HepG2 (cell line): ENCODE measurements at regions not wholly inside any gene's neighbourhood (a gene's known extent, or its start where the extent isn't known, plus 50 kb on each side); places are given as distances from the start of the nearest gene placed in this dataset.

Experiments used
- ATAC-seq: fragments of 200-7000 bp; cut with Tn5 transposase; 3 replicates; pipeline ENCODE4 v1.9.1; 2020; ENCODE audit warnings: mild to moderate bottlenecking, moderate library complexity
- BruUV-seq: library from RNA; stranded (reverse); fragments of 400-500 nt; replicated peaks from 2 replicates; lab custom pipeline; 2021; lab: Mats Ljungman, UMichigan
- CTCF ChIA-PET: fragments of 300-600 bp; formaldehyde crosslinking; extraction: SDS; loops from one replicate; lab custom pipeline; 2021; ENCODE audit warnings: low total read pairs, inconsistent platforms, low intra/inter-chr PET ratio; lab: Yijun Ruan, JAX
- POLR2A ChIA-PET: fragments of 350-600 bp; sonication (Branson Sonifier 250); formaldehyde crosslinking; loops from one replicate; lab custom pipeline; 2020; ENCODE audit warnings: antibody characterized with exemption, inconsistent platforms; lab: Yijun Ruan, JAX
- DNase-seq: peaks from one replicate; pipeline ENCODE4 v3.0.0-alpha.2; 2015; ENCODE audit warnings: low spot score
- FAIRE-seq: peaks from 3 replicates; lab custom pipeline; 2011; peaks lifted over from hg19 to GRCh38; lab: Jason Lieb, UNC
- H2AFZ ChIP-seq: one replicate; pipeline ENCODE4 v1.6.1; 2011; ENCODE audit warnings: low read length, inconsistent platforms
- H3K27ac ChIP-seq: fragments of 300-600 bp; 3 replicates; pipeline ENCODE4 v1.8.0; 2011; ENCODE audit warnings: mixed run types, mild to moderate bottlenecking, mixed read lengths, low read length, inconsistent platforms; ENCODE audit not compliant: insufficient read depth; ENCODE audit errors: extremely low read length
- H3K27me3 ChIP-seq, 2 experiments: fragments of 200-600 bp in 1 of 2; 2 replicates in 1 of 2; 3 replicates in 1 of 2; pipeline versions ENCODE4 v1.6.0 to v1.8.0; 2011; ENCODE audit warnings: low read length in 2 of 2, mild to moderate bottlenecking in 2 of 2, moderate library complexity in 2 of 2, inconsistent platforms in 1 of 2; ENCODE audit not compliant: insufficient read depth in 2 of 2, control insufficient read depth in 1 of 2
- H3K36me3 ChIP-seq, 2 experiments: fragments of 200-600 bp in 1 of 2; replicated peaks in 1 of 2; 2 replicates in 1 of 2; 3 replicates in 1 of 2; pipeline versions ENCODE4 v1.5.1 to v1.8.0; 2011; ENCODE audit warnings: low read length in 2 of 2, inconsistent platforms in 1 of 2; ENCODE audit not compliant: insufficient read depth in 2 of 2, control insufficient read depth in 1 of 2
- H3K4me1 ChIP-seq: 2 replicates; pipeline ENCODE4 v1.5.1; 2012; ENCODE audit warnings: low read length, inconsistent platforms; ENCODE audit not compliant: insufficient read depth
- H3K4me2 ChIP-seq: 2 replicates; pipeline ENCODE4 v1.6.0; 2011; ENCODE audit warnings: low read depth, low read length, inconsistent platforms
- H3K4me3 ChIP-seq, 3 experiments: fragments of 200-600 bp in 1 of 3; sonication (generic), shearing (Covaris generic) in 1 of 3; replicated peaks in 1 of 3; 2 replicates each; pipeline ENCODE4 v1.5.1; 2011 to 2016; ENCODE audit warnings: low read length in 3 of 3, inconsistent platforms in 2 of 3, low read depth in 2 of 3, mild to moderate bottlenecking in 2 of 3, control low read depth in 1 of 3, mixed read lengths in 1 of 3; ENCODE audit not compliant: insufficient read depth in 1 of 3
- H3K79me2 ChIP-seq: one replicate; pipeline ENCODE4 v1.6.1; 2011; ENCODE audit warnings: low read length, inconsistent platforms; ENCODE audit not compliant: insufficient read depth
- H3K9ac ChIP-seq: 2 replicates; pipeline ENCODE4 v1.6.0; 2011; ENCODE audit warnings: mild to moderate bottlenecking, low read depth, low read length, inconsistent platforms; ENCODE audit not compliant: insufficient read depth
- H3K9me3 ChIP-seq: 2 replicates; pipeline ENCODE4 v1.5.1; 2012; ENCODE audit warnings: mild to moderate bottlenecking, low read length
- H4K20me1 ChIP-seq: 2 replicates; pipeline ENCODE4 v1.6.0; 2011; ENCODE audit warnings: inconsistent platforms, mild to moderate bottlenecking, low read length, moderate library complexity; ENCODE audit not compliant: insufficient read depth
- AGO1 ChIP-seq: fragments of 200-400 bp; formaldehyde crosslinking; IDR thresholded peaks from 2 replicates; pipeline ENCODE4 v1.6.1; 2017; ENCODE audit warnings: mild to moderate bottlenecking, low read depth, low read length, moderate library complexity; ENCODE audit not compliant: poor library complexity, severe bottlenecking
- FLYWCH1 ChIP-seq: sonication (generic); formaldehyde crosslinking; IDR thresholded peaks from 2 replicates; pipeline ENCODE4 v1.8.1; 2023; ENCODE audit warnings: mild to moderate bottlenecking, missing genetic modification reagents
- GABPB1 ChIP-seq: IDR thresholded peaks from 2 replicates; pipeline ENCODE4 v1.6.1; 2016; ENCODE audit warnings: mild to moderate bottlenecking, missing genetic modification reagents, moderate library complexity, missing compliant biosample characterization
- KLF15 ChIP-seq: sonication (generic); formaldehyde crosslinking; IDR thresholded peaks from 2 replicates; pipeline ENCODE4 v1.8.1; 2023; ENCODE audit warnings: borderline replicate concordance, mild to moderate bottlenecking, inconsistent platforms, missing genetic modification reagents, mixed read lengths
- LCORL ChIP-seq, 2 experiments: fragments of 450-650 bp in 1 of 2; sonication (generic) in 1 of 2; formaldehyde crosslinking in 1 of 2; IDR thresholded peaks; 2 replicates each; pipeline versions ENCODE4 v1.5.0 to v1.6.1; 2017 to 2020; ENCODE audit warnings: antibody characterized with exemption in 1 of 2, missing genetic modification reagents in 1 of 2
- NCOA2 ChIP-seq: sonication (generic); formaldehyde crosslinking; IDR thresholded peaks from 2 replicates; pipeline ENCODE4 v1.8.0; 2022; ENCODE audit warnings: inconsistent platforms
- RXRA ChIP-seq: sonication (generic); formaldehyde crosslinking; IDR thresholded peaks from 2 replicates; pipeline ENCODE4 v1.5.1; 2020; ENCODE audit warnings: missing genetic modification reagents
- U2AF2 ChIP-seq: fragments of 200-400 bp; formaldehyde crosslinking; IDR thresholded peaks from 2 replicates; pipeline ENCODE4 v1.6.1; 2017; ENCODE audit warnings: low read depth, mild to moderate bottlenecking, low read length
- ZBTB21 ChIP-seq: sonication (generic); formaldehyde crosslinking; IDR thresholded peaks from 2 replicates; pipeline ENCODE4 v1.4.0; 2020; ENCODE audit warnings: missing genetic modification reagents
- ZNF333 ChIP-seq: sonication (generic); formaldehyde crosslinking; IDR thresholded peaks from 2 replicates; pipeline ENCODE4 v1.4.0; 2020; ENCODE audit warnings: mild to moderate bottlenecking, missing genetic modification reagents, borderline replicate concordance
- ZNF746 ChIP-seq: sonication (generic); formaldehyde crosslinking; IDR thresholded peaks from 2 replicates; pipeline ENCODE4 v1.8.0; 2022; ENCODE audit warnings: mild to moderate bottlenecking, missing genetic modification reagents
- ZSCAN20 ChIP-seq: sonication (generic); formaldehyde crosslinking; IDR thresholded peaks from 2 replicates; pipeline ENCODE4 v1.4.0; 2020; ENCODE audit warnings: missing genetic modification reagents, mild to moderate bottlenecking, borderline replicate concordance
- WGBS: methylation state at CpG from one replicate; pipeline ENCODE4 v1.1.6; 2017; ENCODE audit warnings: low lambda C conversion rate; 5-methylcytosine and 5-hydroxymethylcytosine counted together
- in situ Hi-C: cut with HindIII; loops from 2 replicates; pipeline ENCODE4 v1.10.0; 2017; ENCODE audit warnings: low pct_unique_long_range_greater_than_20kb; ENCODE audit not compliant: extremely low pct_ligation_motif_present
- intact Hi-C: fragments of 100-400 bp; cut with micrococcal nuclease; formaldehyde crosslinking; loops from one replicate; pipeline ENCODE4 v1.10.0; 2022; ENCODE audit not compliant: unreplicated experiment
- TF ChIP-seq, protein P1 (sequence below): sonication (generic); formaldehyde crosslinking; IDR thresholded peaks from 2 replicates; pipeline ENCODE4 v1.4.0; 2020; ENCODE audit warnings: missing genetic modification reagents, low read depth, mild to moderate bottlenecking, borderline replicate concordance
- TF ChIP-seq, protein P2 (sequence below), 2 experiments: fragments of 450-650 bp in 1 of 2; sonication (generic) in 1 of 2; formaldehyde crosslinking; IDR thresholded peaks; 2 replicates each; pipeline versions ENCODE4 v1.5.0 to v1.8.0; 2020 to 2022; ENCODE audit warnings: mild to moderate bottlenecking in 1 of 2, missing genetic modification reagents in 1 of 2
- TF ChIP-seq, protein P3 (sequence below): IDR thresholded peaks from 2 replicates; pipeline ENCODE4 v1.6.1; 2012; ENCODE audit warnings: low read length, improper control_type of control experiment
- TF ChIP-seq, protein P4 (sequence below): sonication (generic); formaldehyde crosslinking; conservative IDR thresholded peaks from 2 replicates; pipeline ENCODE4 v1.5.0; 2020; ENCODE audit warnings: missing genetic modification reagents
- TF ChIP-seq, protein P5 (sequence below): sonication (generic); formaldehyde crosslinking; IDR thresholded peaks from 2 replicates; pipeline ENCODE4 v1.9.0; 2021; ENCODE audit warnings: missing genetic modification reagents, mild to moderate bottlenecking, borderline replicate concordance

DNA sequence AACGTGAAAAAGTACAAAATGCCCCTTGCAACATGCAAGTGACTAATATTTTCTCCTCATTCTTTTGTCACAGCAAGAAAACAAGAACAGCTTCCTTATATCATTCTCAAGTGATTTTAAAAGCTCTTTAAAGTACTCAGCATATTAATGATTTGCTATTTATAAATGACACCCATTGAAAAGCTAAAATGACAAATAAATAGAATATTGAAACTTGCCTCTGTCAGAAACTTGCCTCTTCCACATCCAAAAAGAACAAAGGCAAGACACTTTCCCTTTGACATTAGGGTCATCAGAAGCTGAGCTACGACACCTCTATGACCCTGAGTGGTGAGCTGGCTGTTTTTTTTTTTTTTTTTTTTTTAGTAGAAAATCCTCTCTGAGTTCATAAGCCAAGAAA is 339.6 kb upstream of the ITGA1 start:
- CTCF ChIA-PET: no interaction called here
- TF ChIP-seq U2AF2 (no peak), ZNF746 (CRISPR knock-in tag) (no peak), LCORL (IDR thresholded peaks at IDR 0.05) (no peak), LCORL (CRISPR knock-in tag; IDR thresholded peaks at IDR 0.05) (no peak), KLF15 (CRISPR knock-in tag) (no peak), NCOA2 (CRISPR knock-in tag) (no peak), ZBTB21 (CRISPR knock-in tag) (no peak), RXRA (no peak), GABPB1 (CRISPR knock-in tag) (no peak), FLYWCH1 (CRISPR knock-in tag) (no peak), ZNF333 (no peak), ZSCAN20 (CRISPR knock-in tag) (no peak), AGO1 (no peak)
- TF ChIP-seq, protein P1, sequence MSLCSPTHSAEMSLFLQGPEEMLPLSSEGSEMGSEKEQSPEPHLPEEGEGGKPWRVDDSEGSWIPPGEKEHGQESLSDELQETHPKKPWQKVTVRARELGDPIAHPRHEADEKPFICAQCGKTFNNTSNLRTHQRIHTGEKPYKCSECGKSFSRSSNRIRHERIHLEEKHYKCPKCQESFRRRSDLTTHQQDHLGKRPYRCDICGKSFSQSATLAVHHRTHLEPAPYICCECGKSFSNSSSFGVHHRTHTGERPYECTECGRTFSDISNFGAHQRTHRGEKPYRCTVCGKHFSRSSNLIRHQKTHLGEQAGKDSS: no peak
- TF ChIP-seq, protein P2, sequence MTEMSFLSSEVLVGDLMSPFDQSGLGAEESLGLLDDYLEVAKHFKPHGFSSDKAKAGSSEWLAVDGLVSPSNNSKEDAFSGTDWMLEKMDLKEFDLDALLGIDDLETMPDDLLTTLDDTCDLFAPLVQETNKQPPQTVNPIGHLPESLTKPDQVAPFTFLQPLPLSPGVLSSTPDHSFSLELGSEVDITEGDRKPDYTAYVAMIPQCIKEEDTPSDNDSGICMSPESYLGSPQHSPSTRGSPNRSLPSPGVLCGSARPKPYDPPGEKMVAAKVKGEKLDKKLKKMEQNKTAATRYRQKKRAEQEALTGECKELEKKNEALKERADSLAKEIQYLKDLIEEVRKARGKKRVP (CRISPR knock-in tag; IDR thresholded peaks at IDR 0.05): no peak
- TF ChIP-seq, protein P3, sequence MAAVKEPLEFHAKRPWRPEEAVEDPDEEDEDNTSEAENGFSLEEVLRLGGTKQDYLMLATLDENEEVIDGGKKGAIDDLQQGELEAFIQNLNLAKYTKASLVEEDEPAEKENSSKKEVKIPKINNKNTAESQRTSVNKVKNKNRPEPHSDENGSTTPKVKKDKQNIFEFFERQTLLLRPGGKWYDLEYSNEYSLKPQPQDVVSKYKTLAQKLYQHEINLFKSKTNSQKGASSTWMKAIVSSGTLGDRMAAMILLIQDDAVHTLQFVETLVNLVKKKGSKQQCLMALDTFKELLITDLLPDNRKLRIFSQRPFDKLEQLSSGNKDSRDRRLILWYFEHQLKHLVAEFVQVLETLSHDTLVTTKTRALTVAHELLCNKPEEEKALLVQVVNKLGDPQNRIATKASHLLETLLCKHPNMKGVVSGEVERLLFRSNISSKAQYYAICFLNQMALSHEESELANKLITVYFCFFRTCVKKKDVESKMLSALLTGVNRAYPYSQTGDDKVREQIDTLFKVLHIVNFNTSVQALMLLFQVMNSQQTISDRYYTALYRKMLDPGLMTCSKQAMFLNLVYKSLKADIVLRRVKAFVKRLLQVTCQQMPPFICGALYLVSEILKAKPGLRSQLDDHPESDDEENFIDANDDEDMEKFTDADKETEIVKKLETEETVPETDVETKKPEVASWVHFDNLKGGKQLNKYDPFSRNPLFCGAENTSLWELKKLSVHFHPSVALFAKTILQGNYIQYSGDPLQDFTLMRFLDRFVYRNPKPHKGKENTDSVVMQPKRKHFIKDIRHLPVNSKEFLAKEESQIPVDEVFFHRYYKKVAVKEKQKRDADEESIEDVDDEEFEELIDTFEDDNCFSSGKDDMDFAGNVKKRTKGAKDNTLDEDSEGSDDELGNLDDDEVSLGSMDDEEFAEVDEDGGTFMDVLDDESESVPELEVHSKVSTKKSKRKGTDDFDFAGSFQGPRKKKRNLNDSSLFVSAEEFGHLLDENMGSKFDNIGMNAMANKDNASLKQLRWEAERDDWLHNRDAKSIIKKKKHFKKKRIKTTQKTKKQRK: no peak
- TF ChIP-seq, protein P4, sequence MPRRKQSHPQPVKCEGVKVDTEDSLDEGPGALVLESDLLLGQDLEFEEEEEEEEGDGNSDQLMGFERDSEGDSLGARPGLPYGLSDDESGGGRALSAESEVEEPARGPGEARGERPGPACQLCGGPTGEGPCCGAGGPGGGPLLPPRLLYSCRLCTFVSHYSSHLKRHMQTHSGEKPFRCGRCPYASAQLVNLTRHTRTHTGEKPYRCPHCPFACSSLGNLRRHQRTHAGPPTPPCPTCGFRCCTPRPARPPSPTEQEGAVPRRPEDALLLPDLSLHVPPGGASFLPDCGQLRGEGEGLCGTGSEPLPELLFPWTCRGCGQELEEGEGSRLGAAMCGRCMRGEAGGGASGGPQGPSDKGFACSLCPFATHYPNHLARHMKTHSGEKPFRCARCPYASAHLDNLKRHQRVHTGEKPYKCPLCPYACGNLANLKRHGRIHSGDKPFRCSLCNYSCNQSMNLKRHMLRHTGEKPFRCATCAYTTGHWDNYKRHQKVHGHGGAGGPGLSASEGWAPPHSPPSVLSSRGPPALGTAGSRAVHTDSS: no peak
- TF ChIP-seq, protein P5, sequence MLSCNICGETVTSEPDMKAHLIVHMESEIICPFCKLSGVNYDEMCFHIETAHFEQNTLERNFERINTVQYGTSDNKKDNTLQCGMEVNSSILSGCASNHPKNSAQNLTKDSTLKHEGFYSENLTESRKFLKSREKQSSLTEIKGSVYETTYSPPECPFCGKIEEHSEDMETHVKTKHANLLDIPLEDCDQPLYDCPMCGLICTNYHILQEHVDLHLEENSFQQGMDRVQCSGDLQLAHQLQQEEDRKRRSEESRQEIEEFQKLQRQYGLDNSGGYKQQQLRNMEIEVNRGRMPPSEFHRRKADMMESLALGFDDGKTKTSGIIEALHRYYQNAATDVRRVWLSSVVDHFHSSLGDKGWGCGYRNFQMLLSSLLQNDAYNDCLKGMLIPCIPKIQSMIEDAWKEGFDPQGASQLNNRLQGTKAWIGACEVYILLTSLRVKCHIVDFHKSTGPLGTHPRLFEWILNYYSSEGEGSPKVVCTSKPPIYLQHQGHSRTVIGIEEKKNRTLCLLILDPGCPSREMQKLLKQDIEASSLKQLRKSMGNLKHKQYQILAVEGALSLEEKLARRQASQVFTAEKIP (CRISPR knock-in tag): no peak

More for the DNA sequence above, 339.6 kb upstream of the ITGA1 start:
- no peak overlapping the region for H3K27ac ChIP-seq
- intact Hi-C loops: no loop called here
- no peak for FAIRE-seq
- in situ Hi-C loops: no loop called here
- no peaks in the 10 kb centered on the region for H3K27me3 ChIP-seq
- H3K4me2 ChIP-seq: no peak overlapping the region
- WGBS: 2% methylated on average over 2 of the region's 2 CpGs
- H4K20me1 ChIP-seq: no peaks in the 10 kb centered on the region
- H3K9me3 ChIP-seq: no peaks in the 10 kb centered on the region
- no TSS peak for BruUV-seq
- no peak for DNase-seq
- H3K4me3 ChIP-seq: no peak overlapping the region
- no peak for ATAC-seq
- no peaks in the 10 kb centered on the region for H3K36me3 ChIP-seq
- POLR2A ChIA-PET: no interaction called here
- no peak overlapping the region for H3K9ac ChIP-seq
- no peaks in the 10 kb centered on the region for H3K4me1 ChIP-seq
- no peak overlapping the region for H2AFZ ChIP-seq
- no peaks in the 10 kb centered on the region for H3K79me2 ChIP-seq
